Epithelial cell of esophagus (primary cell): ENCODE measurements at regions not wholly inside any gene's neighbourhood (a gene's known extent, or its start where the extent isn't known, plus 50 kb on each side); places are given as distances from the start of the nearest gene placed in this dataset.
A peak's percentile ranks its signal among the peaks of the same experiment; 100 is the strongest.

Source experiments
- DNase-seq: peaks from one replicate; pipeline ENCODE4 v3.0.0; 2010; ENCODE audit warnings: low read depth
- H3K4me3 ChIP-seq: 2 replicates; pipeline ENCODE4 v1.5.1; 2011; ENCODE audit warnings: mild to moderate bottlenecking, low read length, control low read depth
- TF ChIP-seq, protein P1 (sequence below): IDR thresholded peaks from 2 replicates; pipeline ENCODE4 v1.5.1; 2011; ENCODE audit warnings: low read depth, mild to moderate bottlenecking, low read length, control low read depth, inconsistent platforms; ENCODE audit not compliant: insufficient read depth; ENCODE audit errors: missing control alignments

- no peak overlapping the region for H3K4me3 ChIP-seq
- no peak for DNase-seq
- TF ChIP-seq, protein P1, sequence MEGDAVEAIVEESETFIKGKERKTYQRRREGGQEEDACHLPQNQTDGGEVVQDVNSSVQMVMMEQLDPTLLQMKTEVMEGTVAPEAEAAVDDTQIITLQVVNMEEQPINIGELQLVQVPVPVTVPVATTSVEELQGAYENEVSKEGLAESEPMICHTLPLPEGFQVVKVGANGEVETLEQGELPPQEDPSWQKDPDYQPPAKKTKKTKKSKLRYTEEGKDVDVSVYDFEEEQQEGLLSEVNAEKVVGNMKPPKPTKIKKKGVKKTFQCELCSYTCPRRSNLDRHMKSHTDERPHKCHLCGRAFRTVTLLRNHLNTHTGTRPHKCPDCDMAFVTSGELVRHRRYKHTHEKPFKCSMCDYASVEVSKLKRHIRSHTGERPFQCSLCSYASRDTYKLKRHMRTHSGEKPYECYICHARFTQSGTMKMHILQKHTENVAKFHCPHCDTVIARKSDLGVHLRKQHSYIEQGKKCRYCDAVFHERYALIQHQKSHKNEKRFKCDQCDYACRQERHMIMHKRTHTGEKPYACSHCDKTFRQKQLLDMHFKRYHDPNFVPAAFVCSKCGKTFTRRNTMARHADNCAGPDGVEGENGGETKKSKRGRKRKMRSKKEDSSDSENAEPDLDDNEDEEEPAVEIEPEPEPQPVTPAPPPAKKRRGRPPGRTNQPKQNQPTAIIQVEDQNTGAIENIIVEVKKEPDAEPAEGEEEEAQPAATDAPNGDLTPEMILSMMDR: peak; percentile 15
Observed at GRCh38 chr13:91162180-91162579, 185.3 kb upstream of the MIR17HG start.

- DNase-seq: no peak
- TF ChIP-seq, protein P1: no peak
- H3K4me3 ChIP-seq: no peak overlapping the region
Observed at GRCh38 chr13:91162589-91162988, 184.9 kb upstream of the MIR17HG start.

DNA sequence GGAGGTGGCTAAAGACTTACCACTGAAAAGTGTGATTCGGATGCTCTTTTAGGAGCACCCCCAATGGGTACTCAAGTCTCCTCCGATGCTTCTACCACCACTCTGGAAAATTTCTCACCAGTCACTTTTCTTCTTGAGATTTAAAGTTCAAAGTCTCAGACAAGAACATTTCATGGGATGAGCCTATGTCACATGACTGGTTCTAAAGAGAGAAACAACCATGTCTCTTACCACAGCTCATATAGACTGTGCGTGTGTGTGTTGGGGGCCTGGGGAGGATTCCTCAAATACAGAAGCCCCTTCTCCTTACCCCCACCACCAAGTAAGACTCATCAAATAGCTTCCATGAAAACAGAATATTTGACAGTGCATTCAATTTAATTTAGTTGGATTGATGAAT is 181.7 kb upstream of the MIR17HG start:
- H3K4me3 ChIP-seq: no peak overlapping the region
- no peak for DNase-seq
- TF ChIP-seq, protein P1: no peak

- no peak for DNase-seq
- TF ChIP-seq, protein P1: no peak
- H3K4me3 ChIP-seq: no peak overlapping the region
Observed at GRCh38 chr13:91166714-91167511, 180.6 kb upstream of the MIR17HG start.

DNA sequence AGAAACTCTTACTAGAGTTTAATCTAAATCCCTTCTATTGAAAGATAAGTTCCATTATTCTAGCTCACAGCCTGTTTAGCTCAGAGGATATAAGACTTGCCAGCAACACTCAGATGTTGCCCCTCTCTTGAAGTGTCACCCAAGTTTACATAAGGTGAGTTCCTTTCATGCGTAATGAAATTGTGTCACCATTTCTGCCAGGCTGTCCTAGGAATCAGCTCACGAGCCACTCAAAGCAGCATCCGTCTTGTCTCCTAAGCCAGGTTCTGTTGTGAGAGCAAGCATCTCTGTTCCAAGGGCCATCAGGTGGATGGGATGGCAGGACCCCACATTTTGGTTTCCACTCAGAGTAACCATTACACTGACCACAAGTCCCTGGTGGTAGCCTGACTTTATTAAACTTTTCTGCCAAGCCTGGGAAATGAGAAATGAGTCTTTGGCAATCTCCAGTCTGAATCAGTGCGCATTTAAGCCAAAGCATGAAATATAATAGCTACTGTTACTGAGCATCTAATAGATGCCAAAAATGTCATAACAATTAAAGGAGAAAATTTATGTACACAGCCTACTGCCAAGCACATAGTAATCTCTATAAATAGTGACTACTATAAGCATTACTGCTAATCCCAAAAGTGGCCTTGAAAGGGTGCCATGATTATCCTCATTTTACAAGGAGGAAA is 179.6 kb upstream of the MIR17HG start:
- no peak overlapping the region for H3K4me3 ChIP-seq
- TF ChIP-seq, protein P1: no peak
- no peak for DNase-seq

- TF ChIP-seq, protein P1: no peak
- no peak for DNase-seq
Observed at GRCh38 chr13:91168386-91168711, 179.1 kb upstream of the MIR17HG start.

More at GRCh38 chr13:91168386-91168711, 179.1 kb upstream of the MIR17HG start:
- H3K4me3 ChIP-seq: no peak overlapping the region
